HepG2 (cell line): ENCODE measurements at regions not wholly inside any gene's neighbourhood (a gene's known extent, or its start where the extent isn't known, plus 50 kb on each side); places are given as distances from the start of the nearest gene placed in this dataset.
A peak's percentile ranks its signal among the peaks of the same experiment; 100 is the strongest.

ENCODE experiments used
- AKNA ChIP-seq: sonication (generic); formaldehyde crosslinking; IDR thresholded peaks from 2 replicates; pipeline ENCODE4 v1.4.0; 2020; ENCODE audit warnings: missing genetic modification reagents, borderline replicate concordance
- ARID5B ChIP-seq: IDR thresholded peaks from 2 replicates; pipeline ENCODE4 v1.4.0; 2020; ENCODE audit warnings: mild to moderate bottlenecking, missing genetic modification reagents
- HNF4A ChIP-seq: sonication (generic); formaldehyde crosslinking; IDR thresholded peaks from 2 replicates; pipeline ENCODE4 v1.4.0; 2020; ENCODE audit warnings: missing genetic modification reagents
- MAFF ChIP-seq: IDR thresholded peaks from 2 replicates; pipeline ENCODE4 v1.6.1; 2011; ENCODE audit warnings: low read depth, low read length, improper control_type of control experiment
- NCOA5 ChIP-seq: sonication (generic); formaldehyde crosslinking; IDR thresholded peaks from 2 replicates; pipeline ENCODE4 v1.4.0; 2020; ENCODE audit warnings: missing genetic modification reagents
- RCOR2 ChIP-seq: IDR thresholded peaks from 2 replicates; pipeline ENCODE4 v1.6.1; 2016; ENCODE audit warnings: missing biosample characterization, missing genetic modification reagents
- TFE3 ChIP-seq: IDR thresholded peaks from 2 replicates; pipeline ENCODE4 v1.6.1; 2016
- ZC3H4 ChIP-seq: sonication (generic); formaldehyde crosslinking; IDR thresholded peaks from 2 replicates; pipeline ENCODE4 v1.4.0; 2020; ENCODE audit warnings: missing genetic modification reagents, borderline replicate concordance
- ZNF292 ChIP-seq: sonication (generic); formaldehyde crosslinking; IDR thresholded peaks from 2 replicates; pipeline ENCODE4 v1.8.1; 2022; ENCODE audit warnings: mild to moderate bottlenecking, low read depth, missing genetic modification reagents, borderline replicate concordance
- ZNF33B ChIP-seq: sonication (generic); formaldehyde crosslinking; IDR thresholded peaks from 2 replicates; pipeline ENCODE4 v1.5.1; 2020; ENCODE audit warnings: mild to moderate bottlenecking, missing genetic modification reagents
- ZNF556 ChIP-seq: sonication (generic); formaldehyde crosslinking; IDR thresholded peaks from 2 replicates; pipeline ENCODE4 v1.4.0; 2020; ENCODE audit warnings: mild to moderate bottlenecking, missing genetic modification reagents, borderline replicate concordance
- ZNF703 ChIP-seq: sonication (generic); formaldehyde crosslinking; IDR thresholded peaks from 2 replicates; pipeline ENCODE4 v1.5.1; 2020; ENCODE audit warnings: missing genetic modification reagents, mild to moderate bottlenecking, moderate library complexity, borderline replicate concordance
- ZNF780A ChIP-seq: sonication (generic); formaldehyde crosslinking; IDR thresholded peaks from 2 replicates; pipeline ENCODE4 v1.8.0; 2022; ENCODE audit warnings: mild to moderate bottlenecking, missing genetic modification reagents, moderate library complexity
- TF ChIP-seq, protein P1 (sequence below): sonication (generic); formaldehyde crosslinking; conservative IDR thresholded peaks from 2 replicates; pipeline ENCODE4 v1.8.0; 2022; ENCODE audit warnings: mild to moderate bottlenecking, moderate library complexity, missing genetic modification reagents
- TF ChIP-seq, protein P2 (sequence below): sonication (generic); formaldehyde crosslinking; IDR thresholded peaks from 2 replicates; pipeline ENCODE4 v1.8.0; 2022; ENCODE audit warnings: mild to moderate bottlenecking, missing genetic modification reagents; ENCODE audit not compliant: insufficient replicate concordance

DNA sequence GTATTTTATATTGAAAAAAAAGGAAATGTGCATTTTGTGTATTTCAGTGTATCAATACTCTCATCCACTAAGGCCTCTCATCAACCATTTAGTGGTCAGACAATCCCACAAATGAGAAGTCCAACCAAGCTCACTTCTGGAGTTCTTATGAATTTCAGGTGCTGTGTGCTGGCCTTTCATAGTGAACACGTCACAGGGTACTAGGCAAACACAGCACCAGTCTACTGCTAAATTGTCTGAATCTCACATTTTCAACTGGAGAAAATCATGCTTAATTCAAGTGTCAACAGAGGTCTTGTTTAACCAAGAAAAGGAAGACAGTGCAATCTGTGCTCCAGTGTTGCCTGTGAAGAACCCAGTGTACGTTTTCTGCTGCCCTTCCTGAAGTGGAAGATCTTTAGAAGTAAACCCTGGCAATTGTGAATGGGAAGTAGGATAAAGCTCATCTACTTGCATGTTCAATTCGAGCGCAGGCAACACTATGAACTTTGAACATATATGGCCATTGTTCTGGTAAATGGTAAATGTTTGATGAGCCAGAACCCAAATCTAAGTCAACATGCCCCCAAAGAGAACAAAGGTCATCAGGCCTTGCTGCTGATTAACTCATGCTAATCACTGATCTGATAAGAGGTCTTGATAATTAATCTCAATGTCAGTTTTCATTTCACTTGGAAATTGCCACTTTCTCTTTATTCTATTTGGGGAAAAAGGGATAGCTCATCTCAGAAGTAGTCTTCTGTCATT lies 439.2 kb upstream of the SOX9 start (continued):
- TF ChIP-seq TFE3 (CRISPR knock-in tag), result peak; percentile 75
- TF ChIP-seq HNF4A (CRISPR knock-in tag), result peak; percentile 99
- TF ChIP-seq AKNA, result no peak
- no peak for TF ChIP-seq ZNF556
- TF ChIP-seq, protein P1, sequence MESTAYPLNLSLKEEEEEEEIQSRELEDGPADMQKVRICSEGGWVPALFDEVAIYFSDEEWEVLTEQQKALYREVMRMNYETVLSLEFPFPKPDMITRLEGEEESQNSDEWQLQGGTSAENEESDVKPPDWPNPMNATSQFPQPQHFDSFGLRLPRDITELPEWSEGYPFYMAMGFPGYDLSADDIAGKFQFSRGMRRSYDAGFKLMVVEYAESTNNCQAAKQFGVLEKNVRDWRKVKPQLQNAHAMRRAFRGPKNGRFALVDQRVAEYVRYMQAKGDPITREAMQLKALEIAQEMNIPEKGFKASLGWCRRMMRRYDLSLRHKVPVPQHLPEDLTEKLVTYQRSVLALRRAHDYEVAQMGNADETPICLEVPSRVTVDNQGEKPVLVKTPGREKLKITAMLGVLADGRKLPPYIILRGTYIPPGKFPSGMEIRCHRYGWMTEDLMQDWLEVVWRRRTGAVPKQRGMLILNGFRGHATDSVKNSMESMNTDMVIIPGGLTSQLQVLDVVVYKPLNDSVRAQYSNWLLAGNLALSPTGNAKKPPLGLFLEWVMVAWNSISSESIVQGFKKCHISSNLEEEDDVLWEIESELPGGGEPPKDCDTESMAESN (CRISPR knock-in tag), result no peak
- TF ChIP-seq, protein P2, sequence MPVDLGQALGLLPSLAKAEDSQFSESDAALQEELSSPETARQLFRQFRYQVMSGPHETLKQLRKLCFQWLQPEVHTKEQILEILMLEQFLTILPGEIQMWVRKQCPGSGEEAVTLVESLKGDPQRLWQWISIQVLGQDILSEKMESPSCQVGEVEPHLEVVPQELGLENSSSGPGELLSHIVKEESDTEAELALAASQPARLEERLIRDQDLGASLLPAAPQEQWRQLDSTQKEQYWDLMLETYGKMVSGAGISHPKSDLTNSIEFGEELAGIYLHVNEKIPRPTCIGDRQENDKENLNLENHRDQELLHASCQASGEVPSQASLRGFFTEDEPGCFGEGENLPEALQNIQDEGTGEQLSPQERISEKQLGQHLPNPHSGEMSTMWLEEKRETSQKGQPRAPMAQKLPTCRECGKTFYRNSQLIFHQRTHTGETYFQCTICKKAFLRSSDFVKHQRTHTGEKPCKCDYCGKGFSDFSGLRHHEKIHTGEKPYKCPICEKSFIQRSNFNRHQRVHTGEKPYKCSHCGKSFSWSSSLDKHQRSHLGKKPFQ (CRISPR knock-in tag), result peak; percentile 68
- peak; percentile 95 for TF ChIP-seq ARID5B (CRISPR knock-in tag)
- peak; percentile 95 for TF ChIP-seq ZNF292 (CRISPR knock-in tag)
- no peak for TF ChIP-seq ZNF780A (CRISPR knock-in tag)
- no peak for TF ChIP-seq MAFF
- peak; percentile 50; the same call in 1 of the 2 replicates for TF ChIP-seq RCOR2 (CRISPR knock-in tag)
- TF ChIP-seq NCOA5 (CRISPR knock-in tag), result no peak
- TF ChIP-seq ZC3H4 (CRISPR knock-in tag), result no peak
- TF ChIP-seq ZNF703, result peak; percentile 34; the same call in 1 of the 2 replicates
- no peak; the same call in 1 of the 2 replicates for TF ChIP-seq ZNF33B (CRISPR knock-in tag)
